SH-SY5Y (cell line): ENCODE measurements at regions not wholly inside any gene's neighbourhood (a gene's known extent, or its start where the extent isn't known, plus 50 kb on each side); places are given as distances from the start of the nearest gene placed in this dataset.

Experiments used
- GATA2 ChIP-seq: IDR thresholded peaks from 2 replicates; pipeline ENCODE4 v1.6.1; 2011; ENCODE audit warnings: mild to moderate bottlenecking, low read depth, low read length
- GATA3 ChIP-seq: IDR thresholded peaks from 2 replicates; pipeline ENCODE4 v1.6.1; 2011; ENCODE audit warnings: low read depth, mild to moderate bottlenecking, low read length, moderate library complexity

DNA sequence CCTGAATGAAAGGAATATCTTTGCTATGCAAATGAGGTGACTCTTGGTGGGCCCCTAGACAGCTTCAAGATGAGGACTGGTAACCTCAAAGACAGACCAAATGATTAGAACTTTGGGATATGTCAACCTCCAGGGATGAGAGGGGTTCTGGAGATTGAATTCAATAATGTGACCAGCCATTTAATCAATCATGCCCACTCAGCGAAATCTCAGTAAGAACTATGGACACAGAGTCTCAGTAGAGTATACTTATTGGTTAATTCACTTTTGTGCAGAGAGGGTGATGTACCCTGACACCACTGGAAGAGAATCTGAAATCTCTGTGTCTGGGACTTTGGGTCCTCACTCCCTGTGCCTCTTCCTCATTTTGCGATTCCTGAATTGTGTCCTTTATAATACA, 662.8 kb downstream of the OLFM4 start:
- TF ChIP-seq GATA2: no peak
- no peak for TF ChIP-seq GATA3
